H54 (cell line): ENCODE measurements at regions not wholly inside any gene's neighbourhood (a gene's known extent, or its start where the extent isn't known, plus 50 kb on each side); places are given as distances from the start of the nearest gene placed in this dataset.
"Not testable (repeated sequence)": the region's sequence is repeated elsewhere in the genome, so short reads cannot be mapped to it uniquely, and the experiment has no call there.

Experiments used
- DNase-seq: peaks from one replicate; pipeline ENCODE4 v3.0.0; 2011; ENCODE audit warnings: low spot score, mixed read lengths; ENCODE audit not compliant: insufficient read length
- FAIRE-seq: peaks from 3 replicates; lab custom pipeline; 2011; peaks lifted over from hg19 to GRCh38; lab: Jason Lieb, UNC
- POLR2A ChIP-seq: IDR thresholded peaks from 2 replicates; pipeline ENCODE4 v1.6.1; 2011; ENCODE audit warnings: low read depth, mild to moderate bottlenecking, low read length

DNA sequence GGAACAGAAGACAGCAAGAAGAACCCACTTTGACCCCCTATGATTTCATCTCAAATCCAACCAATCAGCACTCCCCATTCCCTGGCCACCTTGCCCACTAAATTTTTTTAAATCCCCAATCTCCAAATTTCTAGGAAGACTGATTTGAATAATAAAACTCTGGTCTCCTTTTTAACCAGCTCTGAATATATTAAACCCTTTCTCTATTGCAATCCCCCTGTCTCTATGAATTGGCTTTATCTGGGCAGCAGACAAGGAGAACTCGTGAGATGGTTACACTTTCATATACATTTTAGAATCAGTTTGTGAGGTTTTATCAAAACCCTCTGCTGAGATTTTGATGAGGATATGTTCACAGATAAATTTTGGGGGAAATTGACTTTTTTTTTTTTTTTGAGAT is 90.3 kb upstream of the TRIM24 start:
- no peak for TF ChIP-seq POLR2A
- DNase-seq (no peak), FAIRE-seq (no peak)

DNA sequence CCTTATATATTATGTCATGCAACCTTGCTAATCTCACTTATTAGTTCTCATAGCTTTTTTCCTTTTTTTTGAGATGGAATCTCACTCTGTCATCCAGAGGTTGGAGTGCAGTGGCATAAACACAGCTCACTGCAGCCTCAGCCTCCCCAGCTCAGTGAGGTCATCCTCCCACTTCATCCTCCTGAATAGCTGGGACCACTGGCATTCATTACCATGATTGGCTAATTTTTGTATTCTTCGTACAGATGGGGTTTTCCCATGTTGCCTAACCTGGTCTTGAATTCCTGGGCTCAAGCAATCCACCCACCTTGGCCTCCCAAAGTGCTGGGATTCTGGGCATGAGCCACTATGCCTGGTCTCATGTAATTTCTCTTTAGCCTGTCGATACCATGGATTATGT is 89.1 kb upstream of the TRIM24 start:
- TF ChIP-seq POLR2A = no peak
- FAIRE-seq (no peak), DNase-seq (no peak)

DNA sequence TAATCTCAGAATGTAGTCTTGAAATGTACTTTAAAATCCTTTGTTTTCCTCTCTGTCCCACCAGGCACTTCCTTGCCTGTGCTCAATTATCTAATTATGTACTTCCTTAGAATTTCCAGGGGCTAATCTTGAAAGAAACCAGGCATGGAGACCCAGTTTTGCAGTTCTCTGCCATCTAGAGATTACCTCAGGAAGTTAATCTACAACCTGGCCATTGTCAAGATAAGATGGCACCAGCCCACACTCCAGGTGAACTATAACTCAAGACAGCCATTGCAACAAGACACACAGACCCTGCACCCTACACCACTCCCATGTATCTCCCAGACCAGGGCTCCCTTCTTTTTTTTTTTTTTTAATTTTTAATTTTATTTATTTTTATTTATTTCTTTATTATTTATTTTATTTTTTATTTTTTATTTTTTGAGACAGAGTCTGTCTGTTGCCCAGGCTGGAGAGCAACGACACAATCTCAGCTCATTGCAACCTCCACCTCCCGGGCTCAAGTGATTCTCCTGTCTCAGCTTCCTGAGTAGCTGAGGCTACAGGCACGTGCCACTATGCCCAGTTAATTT is 85.9 kb upstream of the TRIM24 start:
- TF ChIP-seq POLR2A = no peak
- DNase-seq = no peak

DNA sequence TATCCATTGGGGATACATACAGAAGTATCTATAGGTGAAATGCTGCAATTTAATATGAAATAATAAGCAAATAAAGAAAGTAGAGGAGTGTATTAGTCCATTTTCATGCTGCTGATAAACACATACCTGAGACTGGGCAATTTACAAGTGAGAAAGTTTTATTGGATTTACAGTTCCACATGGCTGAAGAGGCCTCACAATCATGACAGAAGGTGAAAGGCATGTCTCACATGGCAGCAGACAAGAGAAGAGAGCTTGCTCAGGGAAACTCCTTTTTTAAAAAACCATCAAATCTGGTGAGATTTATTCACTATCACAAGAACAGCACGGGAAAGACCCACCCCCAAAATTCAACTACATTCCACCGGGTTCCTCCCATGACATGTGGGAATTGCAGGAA is 82.8 kb upstream of the TRIM24 start:
- FAIRE-seq (no peak), DNase-seq (no peak)
- TF ChIP-seq POLR2A = no peak

More for the DNA sequence above, 85.9 kb upstream of the TRIM24 start:
- no peak for FAIRE-seq

DNA sequence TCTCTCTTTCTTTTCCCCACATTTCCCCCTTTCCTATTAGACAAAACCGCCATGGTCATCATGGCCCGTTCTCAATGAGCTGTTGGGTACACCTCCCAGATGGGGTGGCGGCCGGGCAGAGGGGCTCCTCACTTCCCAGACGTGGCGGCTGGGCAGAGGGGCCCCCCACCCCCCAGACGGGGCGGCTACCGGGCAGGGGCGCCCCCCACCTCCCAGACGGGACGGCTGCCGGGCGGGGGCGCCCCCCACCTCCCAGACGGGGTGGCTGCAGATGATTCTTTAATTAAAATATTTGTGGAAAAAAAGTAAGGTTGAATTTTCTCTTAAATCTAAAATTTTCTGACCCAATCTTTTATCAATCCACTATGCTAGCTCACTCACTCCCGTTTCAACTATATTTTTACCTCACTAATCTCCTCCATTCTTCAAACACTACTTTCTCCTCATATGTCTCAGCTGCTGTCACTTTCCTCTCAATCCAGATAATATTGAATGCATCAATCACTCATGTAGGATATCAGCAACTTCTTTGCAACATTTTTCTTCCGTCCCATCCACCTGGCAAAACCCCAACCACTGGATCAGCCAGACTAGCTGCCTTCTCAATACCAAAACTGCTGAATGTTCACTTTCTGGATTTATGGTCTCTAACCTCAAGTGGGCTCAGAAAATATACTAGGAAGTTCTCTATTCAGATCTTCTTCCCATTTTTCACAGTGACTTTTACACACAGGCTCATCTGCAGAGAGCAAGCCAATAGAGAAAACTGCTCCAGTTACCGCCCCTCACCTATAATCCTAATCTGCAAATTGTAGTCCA is 81.1 kb upstream of the TRIM24 start:
- FAIRE-seq = no peak
- no peak for TF ChIP-seq POLR2A
- no peak for DNase-seq

DNA sequence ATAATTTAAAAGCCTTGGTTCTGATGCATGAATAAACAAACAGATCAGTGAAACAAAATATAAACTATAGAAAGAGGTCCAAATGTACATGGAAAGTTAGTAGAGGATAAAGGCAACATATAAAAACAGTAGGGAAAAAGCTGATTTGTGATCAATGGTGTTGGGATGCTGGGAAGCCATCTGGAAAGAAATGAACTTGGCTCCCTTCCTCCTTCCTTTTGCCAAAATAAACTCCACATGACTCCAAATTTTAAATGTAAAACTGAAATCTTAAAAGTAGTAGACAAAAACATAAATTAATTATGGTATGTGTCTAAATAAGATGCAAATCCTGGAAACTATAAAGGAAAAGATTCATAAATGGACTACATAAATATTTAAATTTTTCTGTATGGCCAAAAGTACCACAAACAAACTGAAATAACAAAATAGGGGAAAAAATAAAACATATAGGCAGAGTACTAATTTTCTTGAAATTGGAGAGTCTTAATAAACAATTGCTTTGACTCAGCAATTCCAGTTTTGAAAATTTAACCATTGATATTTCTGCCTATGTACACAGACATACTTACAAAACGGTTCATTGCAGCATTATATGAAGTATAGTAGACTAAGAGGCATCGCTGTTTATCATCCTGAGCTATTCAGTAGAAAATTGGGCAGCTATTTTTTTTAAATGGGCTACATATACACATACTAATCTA is 77.0 kb upstream of the TRIM24 start:
- no peak for FAIRE-seq

DNA sequence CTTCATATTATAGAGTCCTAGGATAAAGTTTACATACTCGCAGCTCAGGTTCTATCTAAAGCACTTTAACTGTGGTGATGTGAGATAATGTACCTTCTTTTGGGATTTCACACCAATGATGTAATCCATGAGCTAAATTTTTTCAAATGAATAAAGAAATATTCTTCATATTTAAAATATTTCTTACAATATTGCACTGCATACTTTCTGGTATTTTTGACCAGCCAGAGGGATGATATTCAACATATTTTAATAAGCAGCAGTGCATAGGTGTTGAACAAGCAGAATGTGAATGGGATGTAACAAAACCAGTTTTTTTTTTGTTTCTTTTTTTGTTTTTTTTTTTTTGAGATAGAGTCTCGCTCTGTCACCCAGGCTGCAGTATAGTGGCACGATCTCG is 73.2 kb upstream of the TRIM24 start:
- no peak for FAIRE-seq

More for the DNA sequence above, 77.0 kb upstream of the TRIM24 start:
- DNase-seq = no peak
- no peak for TF ChIP-seq POLR2A

DNA sequence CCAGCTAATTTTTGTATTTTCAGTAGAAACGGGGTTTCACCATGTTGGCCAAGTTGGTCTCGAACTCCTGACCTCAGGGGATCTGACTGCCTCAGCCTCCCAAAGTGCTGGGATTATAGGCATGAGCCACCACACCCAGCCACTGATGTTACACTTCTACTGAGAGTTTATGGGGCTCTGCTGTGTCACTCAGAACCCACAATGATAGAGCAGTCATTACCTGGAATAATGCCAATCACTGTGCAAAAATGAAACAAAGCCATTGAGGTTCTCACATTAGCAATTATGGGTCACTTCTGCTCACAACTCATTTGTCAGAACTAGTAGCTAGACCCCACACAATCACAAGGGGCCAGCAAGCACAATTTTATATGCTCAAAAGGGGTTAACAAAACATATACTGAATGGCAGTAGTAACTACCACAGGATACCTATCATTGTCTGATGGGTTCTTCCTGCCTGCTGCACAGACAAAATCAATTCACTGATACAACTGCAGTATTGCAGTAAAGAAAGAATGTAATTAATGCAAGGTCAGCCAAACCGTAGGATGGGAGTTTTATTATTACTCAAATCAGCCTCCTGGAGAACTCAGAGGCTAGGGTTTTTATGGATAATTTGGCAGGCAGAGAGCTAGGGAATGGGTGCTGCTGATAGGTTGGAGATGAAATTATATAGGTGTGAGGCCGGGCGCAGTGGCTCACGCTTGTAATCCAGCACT is 72.1 kb upstream of the TRIM24 start:
- FAIRE-seq (no peak), DNase-seq (no peak)
- TF ChIP-seq POLR2A = no peak

More for the DNA sequence above, 73.2 kb upstream of the TRIM24 start:
- no peak for DNase-seq
- TF ChIP-seq POLR2A = no peak

DNA sequence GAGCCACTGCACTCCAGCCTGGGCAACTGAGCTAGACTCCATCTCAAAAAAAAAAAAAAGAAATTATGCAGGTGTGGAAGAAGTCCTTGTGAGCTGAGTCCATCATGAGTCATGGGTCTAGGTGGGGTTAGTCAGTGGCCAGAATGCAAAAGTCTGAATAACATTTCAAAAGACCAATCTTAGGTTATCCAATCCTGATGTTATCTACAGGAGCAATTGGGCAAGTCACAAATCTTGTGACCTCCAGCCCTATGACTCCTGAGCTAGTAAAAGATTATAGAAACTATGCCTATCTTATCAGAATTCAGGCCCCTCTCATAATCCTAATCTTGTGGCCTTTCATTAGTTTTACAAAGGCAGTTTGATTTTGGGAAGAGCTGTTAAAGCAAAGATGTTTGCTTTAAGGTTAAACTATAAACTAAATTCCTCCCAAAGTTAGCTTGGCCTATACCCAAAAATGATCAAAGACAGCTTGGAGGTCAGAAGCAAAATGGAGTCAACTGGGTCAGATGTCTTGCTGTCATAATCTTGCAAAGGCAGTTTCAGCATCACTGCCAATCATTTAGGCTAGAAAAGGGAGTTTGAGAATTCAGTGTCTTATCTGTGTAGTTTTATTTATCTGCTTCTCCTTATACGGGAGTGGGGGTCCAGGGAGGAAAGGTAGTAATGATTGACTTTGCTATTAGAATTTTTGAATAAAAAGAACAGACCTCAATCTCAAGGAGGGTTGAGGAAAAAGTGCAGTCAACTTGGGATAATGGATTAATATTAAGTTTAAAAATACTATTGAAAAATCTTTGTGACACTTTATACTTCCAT is 71.2 kb upstream of the TRIM24 start:
- DNase-seq (no peak), FAIRE-seq (no peak)
- TF ChIP-seq POLR2A = no peak

DNA sequence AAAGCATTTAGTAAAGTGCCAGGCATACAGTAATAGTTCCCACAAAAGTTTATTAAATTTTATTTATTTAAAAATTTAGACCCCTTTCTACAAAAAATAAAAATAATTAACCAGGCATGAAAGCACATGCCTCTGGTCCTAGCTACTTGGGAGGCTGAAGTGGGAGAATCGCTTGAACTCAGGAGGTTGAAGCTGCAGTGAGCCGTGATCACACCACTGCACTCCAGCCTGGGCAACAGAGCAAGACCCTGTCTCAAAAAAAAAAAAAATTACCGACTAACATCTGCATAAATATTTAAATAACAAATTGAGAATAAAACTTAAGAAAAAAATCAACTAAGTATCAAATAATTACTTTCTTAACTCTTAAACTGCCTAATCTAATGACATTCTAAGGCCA is 64.3 kb upstream of the TRIM24 start:
- no peak for FAIRE-seq
- TF ChIP-seq POLR2A = no peak
- DNase-seq = no peak

DNA sequence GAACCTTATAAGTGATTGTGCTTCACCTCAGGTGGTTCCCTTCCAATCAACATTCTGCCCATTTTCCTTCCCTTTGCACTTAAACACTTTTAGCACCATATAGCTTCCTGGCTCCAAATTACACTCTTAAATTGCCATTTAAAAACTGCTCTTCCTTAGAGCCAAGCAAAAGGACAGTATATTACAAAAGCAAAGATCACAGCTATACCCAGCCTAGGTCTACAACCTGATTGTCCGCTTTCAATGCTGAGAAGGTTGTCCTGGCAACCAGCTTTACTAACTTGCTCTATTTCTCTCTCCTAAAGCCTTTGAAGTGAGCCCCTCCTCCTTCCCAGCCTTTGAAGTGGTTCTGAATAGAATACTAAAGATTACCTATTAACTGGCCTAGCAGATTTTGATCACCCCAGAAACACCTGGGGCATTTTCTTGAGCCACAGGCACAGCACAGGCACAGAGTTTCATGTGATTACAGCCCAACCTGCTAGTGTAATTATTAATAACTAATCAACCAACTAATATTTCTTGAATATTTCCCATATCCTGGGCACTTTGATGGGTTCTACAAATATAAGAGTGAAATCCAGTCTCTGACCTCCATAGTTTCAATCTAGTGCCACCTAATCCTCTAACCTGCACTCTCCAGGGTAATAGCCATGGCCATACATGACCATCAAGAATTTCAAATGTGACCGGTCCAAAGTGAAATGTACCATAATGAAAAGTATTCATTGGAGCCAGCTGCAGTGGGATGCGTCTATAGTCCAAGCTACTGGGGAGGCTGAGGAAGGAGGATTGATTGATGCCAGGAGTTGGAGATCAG is 63.6 kb upstream of the TRIM24 start:
- TF ChIP-seq POLR2A = no peak

DNA sequence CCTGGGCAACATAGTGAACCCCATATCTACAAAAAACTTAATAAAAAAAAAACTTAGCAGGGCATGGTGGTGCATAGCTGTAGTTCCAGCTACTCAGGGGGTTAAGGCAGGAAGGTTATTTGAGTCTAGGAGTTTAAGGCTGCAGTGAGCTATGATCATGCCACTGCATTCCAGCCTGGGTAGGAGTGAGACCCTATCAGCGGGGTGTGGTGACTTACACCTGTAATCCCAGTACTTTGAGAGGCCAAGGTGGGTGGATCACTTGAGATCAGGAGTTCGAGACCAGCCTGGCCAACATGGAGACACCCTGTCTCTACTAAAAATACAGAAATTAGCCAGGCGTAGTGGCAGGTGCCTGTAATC is 63.0 kb upstream of the TRIM24 start:
- DNase-seq, FAIRE-seq: not testable (repeated sequence)

More for the DNA sequence above, 63.6 kb upstream of the TRIM24 start:
- DNase-seq (no peak), FAIRE-seq (no peak)

DNA sequence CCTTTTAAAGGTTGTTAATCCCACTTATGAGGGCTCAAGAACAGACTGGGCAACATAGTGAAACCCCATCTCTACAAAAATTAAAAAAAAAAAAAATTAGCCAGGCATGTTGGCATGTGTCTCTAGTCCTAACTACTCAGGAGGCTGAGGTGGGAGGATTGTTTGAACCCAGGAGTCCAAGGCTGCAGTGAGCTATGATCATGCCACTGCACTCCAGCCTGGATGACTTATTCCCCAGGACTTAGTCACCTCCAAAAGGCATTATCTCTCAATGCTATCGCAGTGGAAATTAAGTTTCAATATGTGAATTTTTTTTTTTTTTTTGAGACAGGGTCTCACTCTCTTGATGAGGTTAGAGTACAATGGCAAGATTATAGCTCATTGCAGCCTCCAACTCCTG is 61.2 kb upstream of the TRIM24 start:
- no peak for TF ChIP-seq POLR2A
- no peak for FAIRE-seq
- DNase-seq = no peak
